NCI-H2196 (cell line): ENCODE measurements at regions not wholly inside any gene's neighbourhood (a gene's known extent, or its start where the extent isn't known, plus 50 kb on each side); places are given as distances from the start of the nearest gene placed in this dataset.
"Not testable (repeated sequence)": the region's sequence is repeated elsewhere in the genome, so short reads cannot be mapped to it uniquely, and the experiment has no call there.

Source experiments
- DNase-seq: peaks from one replicate; lab custom pipeline; 2025; ENCODE audit not compliant: unreplicated experiment; lab: John Stamatoyannopoulos, UW

GRCh38 chr2:224650815-224651439 lies 65.2 kb downstream of the CCDC195 start:
- peak; percentile 76 for DNase-seq

GRCh38 chr2:224647684-224648083 lies 62.5 kb upstream of the CUL3 start:
- not testable (repeated sequence) for DNase-seq

- DNase-seq, result no peak
These were observed 61.2 kb upstream of the CUL3 start for GRCh38 chr2:224646242-224646846.

GRCh38 chr2:224645722-224646121 lies 60.6 kb upstream of the CUL3 start:
- DNase-seq, result peak; percentile 56

- DNase-seq, result no peak
These were observed 55.5 kb upstream of the CUL3 start for GRCh38 chr2:224640679-224641078.

GRCh38 chr2:224638301-224638823 lies 53.2 kb upstream of the CUL3 start:
- no peak for DNase-seq
